ENCODE measurements at regions not wholly inside any gene's neighbourhood (a gene's known extent, or its start where the extent isn't known, plus 50 kb on each side); places are given as distances from the start of the nearest gene placed in this dataset.

DNA sequence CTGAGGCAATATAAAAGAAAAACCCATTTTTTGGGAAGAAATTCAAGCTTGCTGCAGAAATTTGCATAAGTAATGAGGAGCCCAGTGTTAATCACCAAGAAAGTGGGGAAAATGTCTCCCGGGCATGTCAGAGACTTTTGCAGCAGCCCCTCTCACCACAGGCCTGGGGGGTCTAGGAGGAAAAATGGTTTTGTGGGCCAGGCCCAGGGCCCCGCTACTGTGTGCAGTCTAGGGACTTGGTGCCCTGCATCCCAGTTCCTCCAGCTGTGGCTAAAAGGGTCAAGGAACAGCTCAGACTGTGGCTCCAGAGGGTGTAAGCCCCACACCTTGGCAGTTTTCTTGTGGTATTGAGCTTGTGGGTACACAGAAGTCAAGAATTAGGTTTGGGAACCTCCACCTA is 209.7 kb downstream of the HDGFL1 start:
- TF ChIP-seq EP300 (IDR thresholded peaks at IDR 0.05) (no peak), POLR2A (IDR thresholded peaks at IDR 0.05) (no peak), POLR2AphosphoS5 (IDR thresholded peaks at IDR 0.05) (no peak)
- TF ChIP-seq, protein P1, sequence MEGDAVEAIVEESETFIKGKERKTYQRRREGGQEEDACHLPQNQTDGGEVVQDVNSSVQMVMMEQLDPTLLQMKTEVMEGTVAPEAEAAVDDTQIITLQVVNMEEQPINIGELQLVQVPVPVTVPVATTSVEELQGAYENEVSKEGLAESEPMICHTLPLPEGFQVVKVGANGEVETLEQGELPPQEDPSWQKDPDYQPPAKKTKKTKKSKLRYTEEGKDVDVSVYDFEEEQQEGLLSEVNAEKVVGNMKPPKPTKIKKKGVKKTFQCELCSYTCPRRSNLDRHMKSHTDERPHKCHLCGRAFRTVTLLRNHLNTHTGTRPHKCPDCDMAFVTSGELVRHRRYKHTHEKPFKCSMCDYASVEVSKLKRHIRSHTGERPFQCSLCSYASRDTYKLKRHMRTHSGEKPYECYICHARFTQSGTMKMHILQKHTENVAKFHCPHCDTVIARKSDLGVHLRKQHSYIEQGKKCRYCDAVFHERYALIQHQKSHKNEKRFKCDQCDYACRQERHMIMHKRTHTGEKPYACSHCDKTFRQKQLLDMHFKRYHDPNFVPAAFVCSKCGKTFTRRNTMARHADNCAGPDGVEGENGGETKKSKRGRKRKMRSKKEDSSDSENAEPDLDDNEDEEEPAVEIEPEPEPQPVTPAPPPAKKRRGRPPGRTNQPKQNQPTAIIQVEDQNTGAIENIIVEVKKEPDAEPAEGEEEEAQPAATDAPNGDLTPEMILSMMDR (IDR thresholded peaks at IDR 0.05) = no peak
